ENCODE measurements at regions not wholly inside any gene's neighbourhood (a gene's known extent, or its start where the extent isn't known, plus 50 kb on each side); places are given as distances from the start of the nearest gene placed in this dataset.

GRCh38 chr13:103884101-103884723 is 818.0 kb upstream of the SLC10A2 start:
- TF ChIP-seq CTCF (IDR thresholded peaks at IDR 0.05; ENCODE audit: low read length) (no peak), EZH2 (IDR thresholded peaks at IDR 0.05; ENCODE audit: borderline replicate concordance, low read length) (no peak)
